ENCODE measurements at regions not wholly inside any gene's neighbourhood (a gene's known extent, or its start where the extent isn't known, plus 50 kb on each side); places are given as distances from the start of the nearest gene placed in this dataset.

DNA sequence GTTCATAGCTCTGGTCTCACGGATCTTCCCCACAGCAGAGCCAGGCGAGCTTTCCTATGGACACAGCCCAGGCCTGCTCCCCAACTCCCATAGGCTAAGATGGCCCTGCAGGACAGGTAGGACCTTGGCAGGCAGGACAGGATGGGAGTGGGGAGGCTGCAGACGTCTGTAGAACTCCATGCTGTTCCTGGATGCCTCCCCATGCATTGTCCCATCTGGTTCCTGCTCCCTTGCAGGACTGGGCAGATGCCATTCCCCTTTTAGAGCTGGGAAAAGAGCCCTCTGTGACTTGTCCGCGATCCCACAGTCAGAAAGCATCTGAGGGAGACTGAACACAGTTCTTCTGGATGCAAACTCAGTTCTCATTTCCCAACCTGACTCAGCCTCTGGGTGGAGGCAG, 71.9 kb upstream of the ATP5PO start (continued):
- TF ChIP-seq, protein P1, sequence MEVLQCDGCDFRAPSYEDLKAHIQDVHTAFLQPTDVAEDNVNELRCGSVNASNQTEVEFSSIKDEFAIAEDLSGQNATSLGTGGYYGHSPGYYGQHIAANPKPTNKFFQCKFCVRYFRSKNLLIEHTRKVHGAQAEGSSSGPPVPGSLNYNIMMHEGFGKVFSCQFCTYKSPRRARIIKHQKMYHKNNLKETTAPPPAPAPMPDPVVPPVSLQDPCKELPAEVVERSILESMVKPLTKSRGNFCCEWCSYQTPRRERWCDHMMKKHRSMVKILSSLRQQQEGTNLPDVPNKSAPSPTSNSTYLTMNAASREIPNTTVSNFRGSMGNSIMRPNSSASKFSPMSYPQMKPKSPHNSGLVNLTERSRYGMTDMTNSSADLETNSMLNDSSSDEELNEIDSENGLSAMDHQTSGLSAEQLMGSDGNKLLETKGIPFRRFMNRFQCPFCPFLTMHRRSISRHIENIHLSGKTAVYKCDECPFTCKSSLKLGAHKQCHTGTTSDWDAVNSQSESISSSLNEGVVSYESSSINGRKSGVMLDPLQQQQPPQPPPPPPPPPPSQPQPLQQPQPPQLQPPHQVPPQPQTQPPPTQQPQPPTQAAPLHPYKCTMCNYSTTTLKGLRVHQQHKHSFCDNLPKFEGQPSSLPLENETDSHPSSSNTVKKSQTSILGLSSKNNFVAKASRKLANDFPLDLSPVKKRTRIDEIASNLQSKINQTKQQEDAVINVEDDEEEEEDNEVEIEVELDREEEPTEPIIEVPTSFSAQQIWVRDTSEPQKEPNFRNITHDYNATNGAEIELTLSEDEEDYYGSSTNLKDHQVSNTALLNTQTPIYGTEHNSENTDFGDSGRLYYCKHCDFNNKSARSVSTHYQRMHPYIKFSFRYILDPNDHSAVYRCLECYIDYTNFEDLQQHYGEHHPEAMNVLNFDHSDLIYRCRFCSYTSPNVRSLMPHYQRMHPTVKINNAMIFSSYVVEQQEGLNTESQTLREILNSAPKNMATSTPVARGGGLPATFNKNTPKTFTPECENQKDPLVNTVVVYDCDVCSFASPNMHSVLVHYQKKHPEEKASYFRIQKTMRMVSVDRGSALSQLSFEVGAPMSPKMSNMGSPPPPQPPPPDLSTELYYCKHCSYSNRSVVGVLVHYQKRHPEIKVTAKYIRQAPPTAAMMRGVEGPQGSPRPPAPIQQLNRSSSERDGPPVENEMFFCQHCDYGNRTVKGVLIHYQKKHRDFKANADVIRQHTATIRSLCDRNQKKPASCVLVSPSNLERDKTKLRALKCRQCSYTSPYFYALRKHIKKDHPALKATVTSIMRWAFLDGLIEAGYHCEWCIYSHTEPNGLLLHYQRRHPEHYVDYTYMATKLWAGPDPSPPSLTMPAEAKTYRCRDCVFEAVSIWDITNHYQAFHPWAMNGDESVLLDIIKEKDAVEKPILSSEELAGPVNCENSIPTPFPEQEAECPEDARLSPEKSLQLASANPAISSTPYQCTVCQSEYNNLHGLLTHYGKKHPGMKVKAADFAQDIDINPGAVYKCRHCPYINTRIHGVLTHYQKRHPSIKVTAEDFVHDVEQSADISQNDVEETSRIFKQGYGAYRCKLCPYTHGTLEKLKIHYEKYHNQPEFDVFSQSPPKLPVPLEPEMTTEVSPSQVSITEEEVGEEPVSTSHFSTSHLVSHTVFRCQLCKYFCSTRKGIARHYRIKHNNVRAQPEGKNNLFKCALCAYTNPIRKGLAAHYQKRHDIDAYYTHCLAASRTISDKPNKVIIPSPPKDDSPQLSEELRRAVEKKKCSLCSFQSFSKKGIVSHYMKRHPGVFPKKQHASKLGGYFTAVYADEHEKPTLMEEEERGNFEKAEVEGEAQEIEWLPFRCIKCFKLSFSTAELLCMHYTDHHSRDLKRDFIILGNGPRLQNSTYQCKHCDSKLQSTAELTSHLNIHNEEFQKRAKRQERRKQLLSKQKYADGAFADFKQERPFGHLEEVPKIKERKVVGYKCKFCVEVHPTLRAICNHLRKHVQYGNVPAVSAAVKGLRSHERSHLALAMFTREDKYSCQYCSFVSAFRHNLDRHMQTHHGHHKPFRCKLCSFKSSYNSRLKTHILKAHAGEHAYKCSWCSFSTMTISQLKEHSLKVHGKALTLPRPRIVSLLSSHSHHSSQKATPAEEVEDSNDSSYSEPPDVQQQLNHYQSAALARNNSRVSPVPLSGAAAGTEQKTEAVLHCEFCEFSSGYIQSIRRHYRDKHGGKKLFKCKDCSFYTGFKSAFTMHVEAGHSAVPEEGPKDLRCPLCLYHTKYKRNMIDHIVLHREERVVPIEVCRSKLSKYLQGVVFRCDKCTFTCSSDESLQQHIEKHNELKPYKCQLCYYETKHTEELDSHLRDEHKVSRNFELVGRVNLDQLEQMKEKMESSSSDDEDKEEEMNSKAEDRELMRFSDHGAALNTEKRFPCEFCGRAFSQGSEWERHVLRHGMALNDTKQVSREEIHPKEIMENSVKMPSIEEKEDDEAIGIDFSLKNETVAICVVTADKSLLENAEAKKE (CRISPR knock-in tag; IDR thresholded peaks at IDR 0.05) = no peak
- TF ChIP-seq STAT1 (IDR thresholded peaks at IDR 0.05; ENCODE audit: unreplicated experiment) = no peak
- no peak for TF ChIP-seq POLR2AphosphoS5 (IDR thresholded peaks at IDR 0.05; ENCODE audit: low read depth)
- TF ChIP-seq EZH2phosphoT487 (IDR thresholded peaks at IDR 0.05; ENCODE audit: unreplicated experiment) = no peak
- TF ChIP-seq ZNF114 (CRISPR knock-in tag; IDR thresholded peaks at IDR 0.05) = no peak

DNA sequence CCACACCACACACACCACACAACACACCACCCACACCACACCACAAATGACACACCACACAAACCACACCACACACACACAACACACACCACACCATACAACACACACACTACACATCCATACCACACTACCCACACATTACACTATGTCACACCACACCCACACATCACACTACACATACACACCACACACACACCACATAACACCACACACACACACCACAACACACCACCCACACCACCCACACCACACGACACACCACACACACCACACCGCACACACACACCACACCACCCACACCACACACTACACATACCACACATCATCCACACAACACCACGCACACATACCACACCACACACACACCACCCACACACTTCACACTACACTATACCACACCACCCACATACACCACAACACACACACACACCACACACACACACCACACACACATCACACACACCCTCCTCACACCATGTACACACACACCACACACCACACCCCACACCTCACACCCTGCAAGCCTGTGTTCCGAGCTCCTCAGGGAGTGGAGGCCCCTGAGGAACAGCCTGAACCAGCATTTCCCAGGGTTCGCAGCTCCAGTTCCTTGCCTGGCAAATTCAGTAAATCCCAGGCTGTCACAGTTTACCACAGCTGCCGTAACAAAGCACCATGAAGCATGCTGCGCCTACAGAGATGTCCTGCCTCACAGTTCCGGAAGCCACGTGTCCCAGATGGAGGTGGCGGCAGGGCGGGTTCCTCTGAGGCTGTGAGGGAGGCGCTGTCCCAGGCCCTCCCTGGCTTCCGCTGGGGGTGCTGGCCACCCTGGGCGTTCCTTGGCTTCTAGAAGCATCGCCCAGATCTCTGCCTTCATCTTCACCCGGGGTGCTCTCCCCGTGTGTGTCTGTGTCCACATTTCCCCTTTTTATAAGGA, 69.8 kb upstream of the ATP5PO start:
- ATAC-seq (no peak; the same call in 1 of the 3 replicates), DNase-seq (ENCODE audit: low spot score) (no peak)
- H3K9me2 ChIP-seq (ENCODE audit: insufficient read depth) = no peaks in the 10 kb centered on the region
- no peaks in the 10 kb centered on the region for H3K79me2 ChIP-seq (replicated peaks; ENCODE audit: insufficient read depth)
- no peak overlapping the region for H3K4me3 ChIP-seq
- no peaks in the 10 kb centered on the region for H4K20me1 ChIP-seq (replicated peaks; ENCODE audit: insufficient read depth)
- H3K9me3 Mint-ChIP-seq = no peaks in the 10 kb centered on the region; the same call in 2 of the 3 replicates
- H2AFZ ChIP-seq = no peak overlapping the region
- no peaks in the 10 kb centered on the region for H3F3A ChIP-seq (replicated peaks; ENCODE audit: low read depth)
- no peak overlapping the region for H3K27ac Mint-ChIP-seq
- H3K4me1 Mint-ChIP-seq = peaks cover 24% of the 10 kb centered on the region
- H3K4me1 ChIP-seq (ENCODE audit: insufficient read depth) = peaks cover 6% of the 10 kb centered on the region
- no peak overlapping the region for H3K27ac ChIP-seq (ENCODE audit: low read depth)
- H3K27me3 Mint-ChIP-seq (ENCODE audit: insufficient read depth, low read depth, poor library complexity) = peaks cover 14% of the 10 kb centered on the region
- no peaks in the 10 kb centered on the region for H3K36me3 Mint-ChIP-seq (ENCODE audit: low read depth)
- H3K36me3 ChIP-seq (ENCODE audit: insufficient read depth) = no peaks in the 10 kb centered on the region
- no peaks in the 10 kb centered on the region for H3K27me3 ChIP-seq (ENCODE audit: insufficient read depth)
- no peak overlapping the region for H3K4me3 Mint-ChIP-seq
- peak overlapping the region; percentile 51; the same call in 1 of the 2 replicates for H3K4me2 ChIP-seq
- no peak for TF ChIP-seq NANOG (IDR thresholded peaks at IDR 0.05; ENCODE audit: borderline replicate concordance)
- no peak for TF ChIP-seq REST (IDR thresholded peaks at IDR 0.05; ENCODE audit: unreplicated experiment)

Data from GM23338 (cell line).